ENCODE measurements at regions not wholly inside any gene's neighbourhood (a gene's known extent, or its start where the extent isn't known, plus 50 kb on each side); places are given as distances from the start of the nearest gene placed in this dataset.

DNA sequence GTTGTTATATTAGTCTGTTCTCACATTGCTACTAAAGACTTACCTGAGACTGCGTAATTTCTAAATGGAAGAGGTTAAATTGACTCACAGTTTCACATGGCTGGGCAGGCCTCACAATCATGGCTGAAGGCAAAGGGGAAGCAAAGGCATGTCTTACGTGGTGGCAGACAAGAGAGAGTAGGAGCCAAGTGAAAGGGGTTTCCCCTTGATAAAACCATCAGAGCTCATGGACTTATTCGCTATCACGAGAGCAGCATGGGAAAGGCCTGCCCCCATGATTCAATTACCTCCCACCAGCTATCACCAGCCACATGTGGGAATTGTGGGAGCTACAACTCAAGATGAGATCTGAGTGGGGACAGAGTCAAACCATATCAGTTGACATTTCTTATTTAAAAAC, 374.5 kb upstream of the RORB start:
- Histone ChIP-seq H3K9ac (ENCODE audit: low read depth, low read length) (peak overlapping the region; percentile 41), H3K9me3 (ENCODE audit: insufficient read depth, low read length, severe bottlenecking) (no peaks in the 10 kb centered on the region), H4K20me1 (ENCODE audit: insufficient read depth, low read length) (no peaks in the 10 kb centered on the region), H3K36me3 (ENCODE audit: insufficient read depth, low read length) (no peaks in the 10 kb centered on the region), H3K4me3 (ENCODE audit: low read depth in 1 of 2, low read length in 2 of 2) (0 out of 4 replicates have a peak overlapping the region, but pooled peaks of 1 of the 2 experiments have one; percentile 16), H3K27me3 (ENCODE audit: insufficient read depth, low read length, poor library complexity) (no peaks in the 10 kb centered on the region), H3K79me2 (ENCODE audit: insufficient read depth, low read length) (no peaks in the 10 kb centered on the region), H3K4me2 (ENCODE audit: insufficient read depth, low read length) (peak overlapping the region; percentile 13; the same call in 1 of the 2 replicates), H3K4me1 (ENCODE audit: insufficient read depth, low read length) (peaks cover 43% of the 10 kb centered on the region), H3K27ac (ENCODE audit: low read length) (peak overlapping the region; percentile 96), H2AFZ (ENCODE audit: low read depth, low read length) (peak overlapping the region; percentile 77)
- TF ChIP-seq CTCF (IDR thresholded peaks at IDR 0.05; ENCODE audit: borderline replicate concordance, extremely low read depth, low read length, poor library complexity, severe bottlenecking) (no peak), EZH2 (IDR thresholded peaks at IDR 0.05; ENCODE audit: borderline replicate concordance, low read depth, low read length, severe bottlenecking) (no peak)
- ATAC-seq (ENCODE audit: insufficient read depth, low read depth): peak; percentile 37; the same call in 1 of the 3 replicates
- peak; percentile 25 for DNase-seq

GRCh38 chr9:74125941-74126340, 371.2 kb upstream of the RORB start:
- Histone ChIP-seq H3K4me2 (ENCODE audit: insufficient read depth, low read length) (no peak overlapping the region), H3K4me3 (ENCODE audit: low read depth in 1 of 2, low read length in 2 of 2) (no peak overlapping the region), H3K9ac (ENCODE audit: low read depth, low read length) (no peak overlapping the region), H3K36me3 (ENCODE audit: insufficient read depth, low read length) (no peaks in the 10 kb centered on the region), H2AFZ (ENCODE audit: low read depth, low read length) (no peak overlapping the region), H3K4me1 (ENCODE audit: insufficient read depth, low read length) (peaks cover 31% of the 10 kb centered on the region), H3K79me2 (ENCODE audit: insufficient read depth, low read length) (no peaks in the 10 kb centered on the region), H4K20me1 (ENCODE audit: insufficient read depth, low read length) (no peaks in the 10 kb centered on the region), H3K9me3 (ENCODE audit: insufficient read depth, low read length, severe bottlenecking) (no peaks in the 10 kb centered on the region), H3K27ac (ENCODE audit: low read length) (no peak overlapping the region), H3K27me3 (ENCODE audit: insufficient read depth, low read length, poor library complexity) (no peaks in the 10 kb centered on the region)
- TF ChIP-seq CTCF (IDR thresholded peaks at IDR 0.05; ENCODE audit: borderline replicate concordance, extremely low read depth, low read length, poor library complexity, severe bottlenecking): no peak
- no peak for TF ChIP-seq EZH2 (IDR thresholded peaks at IDR 0.05; ENCODE audit: borderline replicate concordance, low read depth, low read length, severe bottlenecking)
- no peak for DNase-seq
- ATAC-seq (ENCODE audit: insufficient read depth, low read depth): no peak

DNA sequence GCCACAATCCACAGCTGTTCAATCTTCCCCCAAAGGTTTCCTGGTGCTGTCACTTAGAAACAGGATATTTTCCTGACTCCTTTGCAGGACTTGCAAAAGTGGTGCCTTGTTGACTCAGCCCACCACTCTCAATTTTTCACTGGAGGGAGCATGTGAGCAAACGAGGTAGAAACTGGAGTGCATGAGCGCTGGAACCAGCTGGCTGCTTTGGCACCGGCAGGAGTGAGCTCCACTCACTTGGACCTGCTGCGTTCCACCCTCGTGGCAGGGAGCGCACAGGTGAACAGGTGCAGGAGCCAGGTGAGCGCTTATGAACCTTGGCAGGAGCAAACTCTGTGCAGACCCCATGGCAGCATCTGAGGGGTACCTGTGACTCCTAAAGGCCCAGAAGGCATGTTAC, 364.1 kb upstream of the RORB start:
- Histone ChIP-seq H3K9me3 (ENCODE audit: insufficient read depth, low read length, severe bottlenecking) (peaks cover 11% of the 10 kb centered on the region), H3K27me3 (ENCODE audit: insufficient read depth, low read length, poor library complexity) (no peaks in the 10 kb centered on the region), H3K36me3 (ENCODE audit: insufficient read depth, low read length) (peaks cover 7% of the 10 kb centered on the region; the same call in 1 of the 2 replicates), H3K4me1 (ENCODE audit: insufficient read depth, low read length) (peaks cover 12% of the 10 kb centered on the region), H3K27ac (ENCODE audit: low read length) (0 out of 2 replicates have a peak overlapping the region, but pooled peaks have one; percentile 36), H3K4me2 (ENCODE audit: insufficient read depth, low read length) (no peak overlapping the region), H3K79me2 (ENCODE audit: insufficient read depth, low read length) (no peaks in the 10 kb centered on the region), H3K4me3 (ENCODE audit: low read depth in 1 of 2, low read length in 2 of 2) (no peak overlapping the region), H3K9ac (ENCODE audit: low read depth, low read length) (no peak overlapping the region), H4K20me1 (ENCODE audit: insufficient read depth, low read length) (no peaks in the 10 kb centered on the region), H2AFZ (ENCODE audit: low read depth, low read length) (no peak overlapping the region)
- TF ChIP-seq CTCF (IDR thresholded peaks at IDR 0.05; ENCODE audit: borderline replicate concordance, extremely low read depth, low read length, poor library complexity, severe bottlenecking) (peak; percentile 29), EZH2 (IDR thresholded peaks at IDR 0.05; ENCODE audit: borderline replicate concordance, low read depth, low read length, severe bottlenecking) (no peak)
- no peak for DNase-seq
- ATAC-seq (ENCODE audit: insufficient read depth, low read depth): no peak
